HL-60 (cell line): ENCODE measurements at regions not wholly inside any gene's neighbourhood (a gene's known extent, or its start where the extent isn't known, plus 50 kb on each side); places are given as distances from the start of the nearest gene placed in this dataset.

ENCODE experiments used
- CTCF ChIP-seq: IDR thresholded peaks from one replicate; pipeline ENCODE4 v1.5.1; 2011; ENCODE audit warnings: low read length, control low read depth, inconsistent platforms; ENCODE audit not compliant: insufficient read depth
- POLR2AphosphoS5 ChIP-seq: IDR thresholded peaks from 2 replicates; pipeline ENCODE4 v1.6.1; 2012; ENCODE audit warnings: low read depth
- REST ChIP-seq: IDR thresholded peaks from 2 replicates; pipeline ENCODE4 v1.6.1; 2012; ENCODE audit warnings: low read depth; ENCODE audit not compliant: insufficient replicate concordance
- SPI1 ChIP-seq: IDR thresholded peaks from 2 replicates; pipeline ENCODE4 v1.6.1; 2012; ENCODE audit warnings: low read depth, mild to moderate bottlenecking, borderline replicate concordance

- TF ChIP-seq CTCF (no peak), SPI1 (no peak), REST (no peak), POLR2AphosphoS5 (no peak)
Measured at GRCh38 chr4:8705161-8706145, 112.9 kb downstream of the CPZ start.
